Renal cortex interstitium (tissue), 11 donors: ENCODE measurements at regions not wholly inside any gene's neighbourhood (a gene's known extent, or its start where the extent isn't known, plus 50 kb on each side); places are given as distances from the start of the nearest gene placed in this dataset.
A peak's percentile ranks its signal among the peaks of the same experiment; 100 is the strongest.

Source experiments
- DNase-seq, 11 donors: peaks; one replicate each; pipeline ENCODE4 v3.0.0-alpha.2; 2013; ENCODE audit warnings: low read depth in 9 of 11, low spot score in 4 of 11; ENCODE audit errors: extremely low read depth in 1 of 11

- DNase-seq, result no peak
Observed at GRCh38 chr18:51437280-51438271, 240.1 kb upstream of the MEX3C start.

GRCh38 chr18:51438797-51439350 is 241.4 kb upstream of the MEX3C start:
- DNase-seq, result no peak

GRCh38 chr18:51442012-51442411 is 244.5 kb upstream of the MEX3C start:
- DNase-seq, result peak in 4 of 11 donors; percentile 15 to 31 (median 22)

GRCh38 chr18:51446571-51447210 is 249.2 kb upstream of the MEX3C start:
- no peak for DNase-seq

- DNase-seq, result no peak
Observed at GRCh38 chr18:51447351-51448342, 250.2 kb upstream of the MEX3C start.

- no peak for DNase-seq
Observed at GRCh38 chr18:51448949-51449348, 251.5 kb upstream of the MEX3C start.

- no peak for DNase-seq
Observed at GRCh38 chr18:51453594-51453993, 256.1 kb upstream of the MEX3C start.

GRCh38 chr18:51458861-51459260 is 261.4 kb upstream of the MEX3C start:
- DNase-seq, result no peak

- DNase-seq, result no peak
Observed at GRCh38 chr18:51461956-51462355, 264.5 kb upstream of the MEX3C start.

- DNase-seq, result no peak
Observed at GRCh38 chr18:51463483-51464136, 266.1 kb upstream of the MEX3C start.

- DNase-seq, result no peak
Observed at GRCh38 chr18:51478908-51479307, 281.4 kb upstream of the MEX3C start.

- no peak for DNase-seq
Observed at GRCh38 chr18:51479736-51480135, 282.3 kb upstream of the MEX3C start.

GRCh38 chr18:51480407-51481261 is 283.2 kb upstream of the MEX3C start:
- DNase-seq, result no peak

GRCh38 chr18:51486735-51487366 is 289.4 kb upstream of the MEX3C start:
- DNase-seq, result no peak

GRCh38 chr18:51490417-51490816 is 292.9 kb upstream of the MEX3C start:
- no peak for DNase-seq

- DNase-seq, result no peak
Observed at GRCh38 chr18:51490860-51491259, 293.4 kb upstream of the MEX3C start.
